ENCODE measurements at regions not wholly inside any gene's neighbourhood (a gene's known extent, or its start where the extent isn't known, plus 50 kb on each side); places are given as distances from the start of the nearest gene placed in this dataset.

GRCh38 chr17:33932996-33933395 lies 322.1 kb upstream of the CCL2 start:
- TF ChIP-seq CTCF (IDR thresholded peaks at IDR 0.05) (no peak), POLR2A (IDR thresholded peaks at IDR 0.05) (no peak)
